Retinal pigment epithelial cell (primary cell): ENCODE measurements at regions not wholly inside any gene's neighbourhood (a gene's known extent, or its start where the extent isn't known, plus 50 kb on each side); places are given as distances from the start of the nearest gene placed in this dataset.

Source experiments
- DNase-seq: peaks from one replicate; pipeline ENCODE4 v3.0.0-alpha.2; 2010; ENCODE audit warnings: low read depth
- H3K4me3 ChIP-seq: 2 replicates; pipeline ENCODE4 v1.5.1; 2011; ENCODE audit warnings: mild to moderate bottlenecking, low read length, control low read depth, moderate library complexity
- TF ChIP-seq, protein P1 (sequence below): conservative IDR thresholded peaks from 2 replicates; pipeline ENCODE4 v1.5.1; 2011; ENCODE audit warnings: low read depth, low read length, control low read depth, inconsistent platforms

DNA sequence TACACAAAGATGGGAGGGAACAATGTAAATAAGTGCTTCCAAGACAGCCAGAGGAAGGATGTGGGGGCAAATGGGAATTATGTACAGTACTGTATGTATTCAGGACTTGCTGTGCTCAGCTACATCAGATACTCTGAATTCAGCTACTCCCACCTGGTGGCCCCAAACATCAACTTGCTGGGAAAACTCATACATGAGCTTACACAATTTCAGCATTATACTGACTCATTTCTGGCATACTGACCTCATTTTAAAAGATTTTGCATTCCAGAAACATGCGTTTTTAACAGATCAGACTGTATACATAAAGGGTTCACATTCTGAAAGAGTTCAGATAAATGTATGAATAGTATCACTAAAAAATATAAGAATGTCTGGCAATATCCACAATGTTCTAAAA is 59.7 kb downstream of the GPX5 start:
- no peak overlapping the region for H3K4me3 ChIP-seq
- TF ChIP-seq, protein P1, sequence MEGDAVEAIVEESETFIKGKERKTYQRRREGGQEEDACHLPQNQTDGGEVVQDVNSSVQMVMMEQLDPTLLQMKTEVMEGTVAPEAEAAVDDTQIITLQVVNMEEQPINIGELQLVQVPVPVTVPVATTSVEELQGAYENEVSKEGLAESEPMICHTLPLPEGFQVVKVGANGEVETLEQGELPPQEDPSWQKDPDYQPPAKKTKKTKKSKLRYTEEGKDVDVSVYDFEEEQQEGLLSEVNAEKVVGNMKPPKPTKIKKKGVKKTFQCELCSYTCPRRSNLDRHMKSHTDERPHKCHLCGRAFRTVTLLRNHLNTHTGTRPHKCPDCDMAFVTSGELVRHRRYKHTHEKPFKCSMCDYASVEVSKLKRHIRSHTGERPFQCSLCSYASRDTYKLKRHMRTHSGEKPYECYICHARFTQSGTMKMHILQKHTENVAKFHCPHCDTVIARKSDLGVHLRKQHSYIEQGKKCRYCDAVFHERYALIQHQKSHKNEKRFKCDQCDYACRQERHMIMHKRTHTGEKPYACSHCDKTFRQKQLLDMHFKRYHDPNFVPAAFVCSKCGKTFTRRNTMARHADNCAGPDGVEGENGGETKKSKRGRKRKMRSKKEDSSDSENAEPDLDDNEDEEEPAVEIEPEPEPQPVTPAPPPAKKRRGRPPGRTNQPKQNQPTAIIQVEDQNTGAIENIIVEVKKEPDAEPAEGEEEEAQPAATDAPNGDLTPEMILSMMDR: peak; percentile 41
- DNase-seq: no peak

DNA sequence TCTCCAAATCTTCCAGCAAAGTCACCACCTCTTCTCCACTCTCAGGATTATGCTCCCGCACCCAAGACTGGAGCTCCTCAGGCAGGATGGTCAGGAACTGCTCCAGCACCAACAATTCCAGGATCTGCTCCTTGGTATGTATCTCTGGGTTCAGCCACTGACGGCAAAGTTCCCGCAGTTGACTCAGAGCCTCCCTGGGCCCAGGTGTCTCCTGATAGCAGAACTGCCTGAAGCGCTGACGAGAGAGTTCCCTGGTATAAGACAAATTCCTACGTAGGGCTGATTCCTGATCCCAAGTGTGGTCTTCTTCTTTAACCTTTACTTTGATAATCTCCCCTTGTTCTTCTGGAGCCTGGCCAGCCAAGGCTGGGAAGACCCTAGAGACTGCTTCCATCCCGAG is 60.6 kb downstream of the GPX5 start:
- H3K4me3 ChIP-seq: peak overlapping the region; percentile 75
- TF ChIP-seq, protein P1: no peak
- DNase-seq: no peak

DNA sequence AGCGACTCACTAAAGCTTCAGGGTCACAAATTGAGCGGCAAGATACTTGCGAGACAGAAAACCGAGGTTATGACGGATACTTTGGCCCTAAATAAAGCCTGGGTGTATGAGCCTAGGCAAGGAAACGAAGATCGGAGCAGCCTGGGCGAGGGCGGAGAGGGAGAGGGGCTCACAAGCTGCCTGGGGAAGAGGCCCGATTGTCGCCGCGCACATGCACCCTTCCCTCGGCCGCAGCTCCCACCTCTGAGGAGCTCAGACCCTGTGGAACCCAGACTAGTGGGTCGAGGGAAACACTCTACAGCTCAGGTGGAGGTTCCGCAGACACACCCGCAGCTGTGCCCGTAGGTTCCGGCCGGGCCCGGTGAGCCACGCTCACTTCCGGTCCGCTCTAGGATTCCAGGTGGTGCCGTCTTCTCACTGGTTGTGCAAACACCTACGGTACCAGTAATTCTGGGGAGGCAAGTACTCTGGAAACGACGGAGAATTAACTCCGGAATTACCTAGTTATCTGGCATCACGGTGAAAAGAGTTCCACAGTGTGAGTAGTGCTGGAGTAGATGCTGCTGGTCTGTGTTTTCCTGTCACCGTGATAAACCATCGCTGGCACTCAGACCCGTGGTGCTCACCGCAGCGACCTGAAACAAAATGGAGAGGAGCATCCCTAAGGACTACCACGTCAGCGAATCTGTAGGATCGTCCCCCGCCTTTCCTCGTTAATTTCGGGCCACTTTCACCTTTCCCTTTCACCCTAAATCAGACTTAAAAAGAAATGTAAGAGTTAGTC is 61.5 kb downstream of the GPX5 start:
- no peak for DNase-seq
- TF ChIP-seq, protein P1: no peak
- H3K4me3 ChIP-seq: peak overlapping the region; percentile 75

DNA sequence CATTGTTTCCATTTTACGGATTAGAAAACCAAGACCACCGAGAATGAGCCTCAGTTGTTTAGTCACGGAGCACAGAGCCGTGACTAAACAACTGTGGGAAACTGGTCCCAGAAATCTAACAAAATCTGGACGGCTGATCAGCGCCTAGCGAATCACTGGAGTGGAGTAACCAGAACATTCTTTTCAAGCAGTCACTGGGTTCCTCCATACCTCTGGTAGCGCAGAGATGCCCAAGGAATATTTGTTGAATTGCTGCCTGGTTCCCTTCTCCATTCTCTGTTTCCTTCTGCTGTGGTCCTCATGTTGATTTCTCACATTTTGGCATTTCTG is 62.0 kb downstream of the GPX5 start:
- TF ChIP-seq, protein P1: no peak
- DNase-seq: no peak
- H3K4me3 ChIP-seq: peak overlapping the region; percentile 75

DNA sequence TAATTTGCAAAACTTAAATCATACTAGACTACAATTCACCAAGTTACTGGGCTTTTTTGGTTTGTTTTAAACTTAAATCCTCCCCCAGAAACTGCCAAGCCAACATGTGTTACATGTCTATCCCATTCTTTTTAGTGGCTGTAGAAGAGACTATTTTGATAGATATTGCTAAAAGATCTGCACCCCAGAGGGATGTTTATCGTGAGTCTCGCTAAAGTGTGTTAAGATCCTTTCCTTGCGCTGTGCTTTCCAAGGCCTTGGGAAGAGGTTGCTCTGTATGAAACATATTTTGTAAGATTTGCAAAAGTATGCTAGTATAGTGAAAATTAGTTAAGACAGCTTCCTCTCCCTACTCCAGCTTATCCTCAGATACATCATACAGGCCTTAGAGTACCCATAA is 63.0 kb downstream of the GPX5 start:
- TF ChIP-seq, protein P1: no peak
- peak overlapping the region; percentile 40 for H3K4me3 ChIP-seq
- no peak for DNase-seq

DNA sequence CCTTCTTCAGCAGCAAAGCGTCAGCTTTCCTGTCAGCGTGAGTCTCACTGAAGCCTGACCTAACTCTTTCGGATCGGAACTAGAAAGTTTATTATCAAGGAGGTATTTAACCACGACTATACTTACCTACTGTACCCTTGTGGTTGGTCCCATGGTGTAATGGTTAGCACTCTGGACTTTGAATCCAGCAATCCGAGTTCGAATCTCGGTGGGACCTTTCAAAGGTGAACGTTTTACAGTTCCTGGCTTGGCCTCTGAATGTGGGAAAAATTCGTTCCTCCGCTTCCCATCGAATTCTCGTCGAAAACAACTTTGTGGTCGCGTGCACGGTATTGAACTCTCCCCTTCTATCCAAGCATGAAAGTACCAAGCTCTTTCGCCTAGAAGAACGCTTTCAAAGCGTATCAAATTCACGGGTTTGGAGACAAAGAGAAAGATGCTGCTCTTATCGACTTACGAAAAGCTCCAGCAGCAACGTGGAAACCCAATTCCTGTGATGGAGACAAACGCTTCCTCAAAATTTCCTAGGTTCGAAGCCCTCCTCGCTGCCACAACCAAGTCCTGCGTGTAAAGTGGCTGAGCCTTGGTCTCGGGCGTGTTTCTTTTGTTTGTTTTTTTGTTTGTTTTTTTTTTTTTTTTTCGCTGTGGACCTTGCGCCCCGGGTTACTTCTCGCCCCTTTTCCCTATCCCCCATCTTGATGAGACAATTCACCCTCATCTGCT is 63.7 kb downstream of the GPX5 start:
- peak overlapping the region; percentile 40 for H3K4me3 ChIP-seq
- TF ChIP-seq, protein P1: no peak
- DNase-seq: peak; percentile 79

DNA sequence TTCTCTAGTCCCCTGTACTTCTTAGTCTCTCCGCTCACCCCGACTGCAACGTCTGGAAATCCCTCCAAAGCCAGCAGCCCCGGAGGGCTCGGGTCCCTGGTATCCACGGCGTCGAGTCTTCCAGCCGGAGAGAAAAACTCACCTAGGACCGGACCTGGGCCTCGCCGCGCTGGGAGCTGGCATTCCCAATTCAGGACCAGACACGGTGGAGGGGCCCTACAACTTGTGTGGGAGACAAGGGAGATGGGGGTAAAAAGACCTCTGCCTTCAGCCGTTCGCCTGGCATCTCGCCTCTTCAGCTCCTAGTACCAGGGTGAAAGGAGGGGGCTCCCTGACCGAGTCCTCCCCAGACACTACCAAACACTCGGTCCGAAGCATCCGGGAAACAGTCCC is 64.3 kb downstream of the GPX5 start:
- H3K4me3 ChIP-seq: peak overlapping the region; percentile 40
- TF ChIP-seq, protein P1: no peak

More for the DNA sequence above, 64.3 kb downstream of the GPX5 start:
- DNase-seq: no peak
